Endothelial cell (in vitro differentiated cells): ENCODE measurements at regions not wholly inside any gene's neighbourhood (a gene's known extent, or its start where the extent isn't known, plus 50 kb on each side); places are given as distances from the start of the nearest gene placed in this dataset.

ENCODE experiments used
- DNase-seq: peaks from one replicate; pipeline ENCODE4 v3.0.0; 2021; ENCODE audit warnings: low spot score
- H3K27ac Mint-ChIP-seq: one replicate; pipeline ENCODE4 v1.8.0; 2021; ENCODE audit warnings: mixed read lengths, inconsistent platforms; ENCODE audit not compliant: unreplicated experiment
- H3K27me3 Mint-ChIP-seq: one replicate; pipeline ENCODE4 v1.8.0; 2021; ENCODE audit warnings: mild to moderate bottlenecking, moderate library complexity, mixed read lengths, inconsistent platforms; ENCODE audit not compliant: unreplicated experiment
- H3K36me3 Mint-ChIP-seq: one replicate; pipeline ENCODE4 v1.8.0; 2021; ENCODE audit warnings: mild to moderate bottlenecking, low read depth, mixed read lengths, inconsistent platforms; ENCODE audit not compliant: unreplicated experiment
- H3K4me1 Mint-ChIP-seq: one replicate; pipeline ENCODE4 v1.8.0; 2021; ENCODE audit warnings: mild to moderate bottlenecking, mixed read lengths, inconsistent platforms; ENCODE audit not compliant: unreplicated experiment
- H3K4me3 Mint-ChIP-seq: one replicate; pipeline ENCODE4 v1.8.0; 2021; ENCODE audit warnings: mild to moderate bottlenecking, mixed read lengths, inconsistent platforms; ENCODE audit not compliant: unreplicated experiment
- H3K9me3 Mint-ChIP-seq: one replicate; pipeline ENCODE4 v1.8.0; 2021; ENCODE audit warnings: mixed read lengths, inconsistent platforms; ENCODE audit not compliant: unreplicated experiment
- TF ChIP-seq, protein P1 (sequence below): fragments of 200-600 bp; sonication (generic); IDR thresholded peaks from one replicate; pipeline ENCODE4 v1.5.0; 2021; ENCODE audit warnings: antibody characterized with exemption; ENCODE audit not compliant: unreplicated experiment

DNA sequence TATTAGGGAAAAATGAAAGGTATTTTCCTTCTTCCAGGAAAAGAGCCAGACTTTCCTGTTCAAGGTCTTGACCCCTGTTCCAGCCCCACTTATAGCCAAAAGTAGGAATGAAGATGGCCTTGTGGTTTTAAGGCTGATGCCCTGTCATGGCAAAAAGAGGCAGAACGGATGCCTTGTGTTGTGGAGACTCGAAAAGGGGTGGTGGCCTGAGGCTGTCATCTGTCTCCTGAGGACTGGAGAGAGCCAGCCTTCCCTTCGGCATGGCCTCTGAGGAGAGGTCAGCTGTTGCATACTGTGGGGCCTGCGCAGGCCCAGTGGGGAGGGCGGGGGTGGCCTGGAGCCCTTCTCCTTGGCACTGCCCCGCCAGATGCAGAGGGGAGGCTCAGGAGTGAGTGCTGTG is 166.0 kb upstream of the EEPD1 start:
- no peak for DNase-seq
- no peaks in the 10 kb centered on the region for H3K36me3 Mint-ChIP-seq
- no peak overlapping the region for H3K27ac Mint-ChIP-seq
- no peaks in the 10 kb centered on the region for H3K9me3 Mint-ChIP-seq
- H3K4me1 Mint-ChIP-seq, result peaks cover 15% of the 10 kb centered on the region
- no peak overlapping the region for H3K4me3 Mint-ChIP-seq
- peaks cover 3% of the 10 kb centered on the region for H3K27me3 Mint-ChIP-seq
- TF ChIP-seq, protein P1, sequence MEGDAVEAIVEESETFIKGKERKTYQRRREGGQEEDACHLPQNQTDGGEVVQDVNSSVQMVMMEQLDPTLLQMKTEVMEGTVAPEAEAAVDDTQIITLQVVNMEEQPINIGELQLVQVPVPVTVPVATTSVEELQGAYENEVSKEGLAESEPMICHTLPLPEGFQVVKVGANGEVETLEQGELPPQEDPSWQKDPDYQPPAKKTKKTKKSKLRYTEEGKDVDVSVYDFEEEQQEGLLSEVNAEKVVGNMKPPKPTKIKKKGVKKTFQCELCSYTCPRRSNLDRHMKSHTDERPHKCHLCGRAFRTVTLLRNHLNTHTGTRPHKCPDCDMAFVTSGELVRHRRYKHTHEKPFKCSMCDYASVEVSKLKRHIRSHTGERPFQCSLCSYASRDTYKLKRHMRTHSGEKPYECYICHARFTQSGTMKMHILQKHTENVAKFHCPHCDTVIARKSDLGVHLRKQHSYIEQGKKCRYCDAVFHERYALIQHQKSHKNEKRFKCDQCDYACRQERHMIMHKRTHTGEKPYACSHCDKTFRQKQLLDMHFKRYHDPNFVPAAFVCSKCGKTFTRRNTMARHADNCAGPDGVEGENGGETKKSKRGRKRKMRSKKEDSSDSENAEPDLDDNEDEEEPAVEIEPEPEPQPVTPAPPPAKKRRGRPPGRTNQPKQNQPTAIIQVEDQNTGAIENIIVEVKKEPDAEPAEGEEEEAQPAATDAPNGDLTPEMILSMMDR, result no peak

DNA sequence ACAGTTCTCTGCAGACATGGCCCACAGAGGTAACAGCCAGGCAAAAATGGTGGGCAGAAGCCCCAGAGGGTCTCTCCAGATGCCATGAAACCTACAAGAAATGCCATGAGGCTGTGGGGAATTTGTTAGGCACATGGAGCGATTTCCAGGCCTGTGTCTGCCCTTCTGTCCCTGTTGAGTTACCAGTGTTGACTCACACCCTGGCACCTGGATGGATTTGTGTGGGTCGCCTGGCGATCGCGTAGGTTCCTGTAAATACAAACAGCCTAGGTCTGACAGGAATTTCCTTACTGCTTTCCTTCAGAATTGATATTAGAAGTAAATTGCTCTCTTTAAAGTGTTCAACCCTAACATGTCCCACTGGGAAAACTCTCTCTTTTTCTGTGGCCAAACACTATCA is 164.9 kb upstream of the EEPD1 start:
- Mint-ChIP-seq H3K27me3 (peaks cover 3% of the 10 kb centered on the region), H3K4me3 (no peak overlapping the region), H3K4me1 (peaks cover 16% of the 10 kb centered on the region), H3K27ac (peak overlapping the region; percentile 13), H3K36me3 (no peaks in the 10 kb centered on the region), H3K9me3 (no peaks in the 10 kb centered on the region)
- DNase-seq, result no peak
- TF ChIP-seq, protein P1, result no peak

DNA sequence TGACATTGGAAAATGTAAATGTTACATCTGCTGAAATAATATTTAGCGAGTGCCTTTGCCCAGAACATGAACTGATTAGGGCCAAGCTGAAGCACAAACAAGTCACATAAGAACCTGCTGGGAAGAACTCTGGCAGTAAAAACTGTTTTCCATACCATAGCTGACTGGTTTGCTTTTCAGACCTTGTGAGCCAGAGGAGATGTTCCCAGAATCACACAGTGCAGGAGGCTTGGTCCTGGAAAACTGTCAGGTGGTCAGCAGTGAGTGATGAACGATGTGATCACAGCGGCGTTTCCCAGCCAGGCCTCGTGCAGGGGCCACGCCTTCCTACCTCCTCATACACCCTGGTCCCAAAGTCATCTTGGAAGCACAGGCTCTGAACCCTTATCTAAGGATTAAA is 164.2 kb upstream of the EEPD1 start:
- Mint-ChIP-seq H3K9me3 (no peaks in the 10 kb centered on the region), H3K4me1 (peaks cover 20% of the 10 kb centered on the region), H3K27ac (no peak overlapping the region), H3K4me3 (no peak overlapping the region), H3K36me3 (no peaks in the 10 kb centered on the region), H3K27me3 (peaks cover 3% of the 10 kb centered on the region)
- DNase-seq, result no peak
- TF ChIP-seq, protein P1, result no peak

DNA sequence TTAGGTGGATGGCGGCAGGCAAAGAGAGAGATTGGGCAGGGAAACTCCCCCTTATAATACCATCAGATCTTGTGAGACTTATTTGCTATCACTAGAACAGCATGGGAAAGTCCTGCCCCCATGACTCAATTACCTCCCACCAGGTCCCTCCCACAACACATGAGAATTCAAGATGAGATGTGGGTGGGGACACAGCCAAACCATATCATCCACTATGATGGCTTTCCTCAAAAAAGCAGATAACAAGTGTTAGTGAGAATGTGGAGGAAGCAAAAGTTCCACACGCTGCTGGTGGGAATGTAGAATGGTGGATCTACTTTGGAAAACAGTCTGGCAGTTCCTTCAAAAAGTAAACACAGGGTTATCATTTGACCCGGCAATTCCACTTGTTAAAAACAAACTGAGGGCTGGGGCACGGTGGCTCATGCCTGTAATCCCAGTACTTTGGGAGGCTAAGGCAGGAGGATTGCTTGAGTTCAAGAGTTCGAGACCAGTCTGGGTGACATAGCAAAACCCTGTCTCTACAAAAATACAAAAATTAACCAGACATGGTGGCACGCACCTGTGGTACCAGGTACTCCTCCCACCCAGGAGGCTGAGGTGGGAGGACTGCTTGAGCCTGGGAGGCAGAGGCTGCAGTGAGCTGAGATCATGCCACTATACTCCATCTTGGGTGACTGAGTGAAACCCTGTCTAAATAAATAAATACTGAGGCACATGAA is 161.4 kb upstream of the EEPD1 start:
- no peaks in the 10 kb centered on the region for H3K9me3 Mint-ChIP-seq
- H3K36me3 Mint-ChIP-seq, result no peaks in the 10 kb centered on the region
- H3K4me3 Mint-ChIP-seq, result no peak overlapping the region
- H3K4me1 Mint-ChIP-seq, result peaks cover 25% of the 10 kb centered on the region
- no peaks in the 10 kb centered on the region for H3K27me3 Mint-ChIP-seq
- no peak for DNase-seq
- TF ChIP-seq, protein P1, result no peak
- H3K27ac Mint-ChIP-seq, result no peak overlapping the region

DNA sequence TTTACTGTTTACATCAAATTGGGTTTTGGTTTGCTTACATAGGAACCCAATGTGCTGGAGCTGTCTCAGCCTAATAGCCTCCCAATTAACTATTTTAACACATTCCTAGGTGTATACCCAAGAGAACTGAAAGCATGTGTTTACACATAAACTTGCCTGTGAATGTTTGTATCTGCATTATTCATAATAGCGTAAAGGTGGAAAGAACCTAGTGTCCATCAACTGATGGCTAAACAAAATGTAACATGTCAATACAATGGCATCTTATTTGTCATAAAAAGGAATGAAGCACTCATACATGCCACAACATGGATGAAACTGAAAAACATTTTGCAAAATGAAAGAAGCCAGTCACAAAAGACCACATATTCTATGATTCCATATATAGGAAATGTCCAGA is 160.6 kb upstream of the EEPD1 start:
- Mint-ChIP-seq H3K27me3 (no peaks in the 10 kb centered on the region), H3K27ac (no peak overlapping the region), H3K36me3 (no peaks in the 10 kb centered on the region), H3K9me3 (no peaks in the 10 kb centered on the region), H3K4me1 (peaks cover 25% of the 10 kb centered on the region), H3K4me3 (no peak overlapping the region)
- no peak for DNase-seq
- TF ChIP-seq, protein P1, result no peak
